IPS-NIHi7 (cell line): ENCODE measurements at regions not wholly inside any gene's neighbourhood (a gene's known extent, or its start where the extent isn't known, plus 50 kb on each side); places are given as distances from the start of the nearest gene placed in this dataset.

Experiments used
- DNase-seq: peaks from one replicate; pipeline ENCODE4 v3.0.0; 2012; ENCODE audit warnings: mixed read lengths; ENCODE audit errors: extremely low spot score

DNA sequence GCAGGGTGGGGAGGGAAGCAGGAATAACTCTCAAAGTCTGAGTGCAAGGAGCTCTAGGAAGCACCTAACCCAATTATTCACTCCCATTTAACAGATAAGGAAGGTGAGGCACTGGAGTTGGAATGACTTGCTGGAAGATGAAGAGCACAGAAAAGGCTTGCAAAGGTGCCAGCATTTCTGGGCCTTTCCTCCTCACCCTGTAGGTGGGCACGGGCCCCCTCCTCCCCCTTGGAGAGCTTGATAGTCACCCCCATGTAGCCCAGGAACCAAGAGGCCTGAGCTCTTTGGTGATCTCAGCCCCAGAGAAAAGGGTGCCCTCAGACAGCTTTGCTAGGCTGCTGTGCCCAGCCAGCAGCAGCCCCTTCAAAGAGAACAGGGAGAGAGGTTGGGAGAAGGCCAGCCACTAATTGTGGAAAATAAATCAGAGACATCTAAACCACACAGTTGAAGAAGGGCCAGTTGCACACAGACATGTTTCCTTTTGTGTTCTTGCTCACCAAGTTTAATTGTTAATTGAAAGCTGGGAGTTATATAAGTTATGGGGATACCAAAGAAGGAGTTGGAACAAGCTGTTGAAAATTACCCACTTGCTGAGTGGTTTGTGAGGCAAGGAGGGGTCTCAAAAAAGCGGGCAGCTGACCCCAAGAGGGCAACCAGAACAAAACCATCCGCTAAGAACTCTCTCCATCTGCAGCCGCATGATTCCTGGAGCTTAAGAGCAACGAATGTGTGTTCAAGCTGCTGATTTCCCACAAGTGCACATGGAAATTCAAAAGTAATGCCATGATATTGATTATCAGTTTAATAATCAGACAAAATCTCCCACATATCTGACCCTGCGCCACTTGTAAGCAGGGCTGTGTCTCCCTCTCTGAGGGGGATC, 77.0 kb downstream of the MRPL14 start:
- DNase-seq: no peak

DNA sequence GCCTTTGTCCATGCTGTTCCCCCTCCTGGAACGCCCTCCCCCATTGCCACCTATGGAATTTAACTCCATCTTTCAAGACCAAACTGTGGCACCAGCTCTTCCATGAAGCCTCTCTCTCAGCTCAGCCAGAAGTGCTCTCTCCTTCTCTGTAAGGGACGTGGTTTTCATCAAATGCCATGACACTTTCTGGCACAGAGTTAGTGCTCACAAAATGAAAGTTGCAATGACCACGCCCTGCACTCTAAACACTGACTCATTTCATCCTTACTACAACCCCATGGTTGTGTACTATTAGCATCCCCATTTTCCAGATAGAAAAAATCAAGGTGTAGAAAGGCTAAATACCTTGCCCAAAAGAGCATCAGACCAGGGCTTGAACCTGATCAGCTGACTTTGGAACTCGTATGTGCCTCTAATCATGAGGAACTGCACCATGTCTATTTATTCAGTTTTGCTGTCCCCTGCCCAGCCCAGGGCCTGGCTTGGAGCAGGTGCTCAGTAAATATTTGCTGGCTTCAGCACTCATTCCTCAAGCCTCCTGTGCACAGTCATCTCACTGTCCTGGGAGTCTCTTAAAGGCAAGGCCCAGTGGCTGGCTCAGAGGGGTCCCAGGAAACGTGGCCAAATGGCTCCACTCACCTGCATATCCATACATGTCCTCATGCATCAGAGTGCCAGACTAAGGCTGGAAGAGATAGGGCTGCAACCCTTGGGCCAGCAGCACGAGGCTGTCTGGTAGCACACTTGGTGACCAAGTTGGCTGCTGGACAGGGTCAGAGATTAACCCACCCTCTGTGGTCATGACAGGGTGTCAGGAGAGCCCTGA, 77.9 kb downstream of the MRPL14 start:
- no peak for DNase-seq

DNA sequence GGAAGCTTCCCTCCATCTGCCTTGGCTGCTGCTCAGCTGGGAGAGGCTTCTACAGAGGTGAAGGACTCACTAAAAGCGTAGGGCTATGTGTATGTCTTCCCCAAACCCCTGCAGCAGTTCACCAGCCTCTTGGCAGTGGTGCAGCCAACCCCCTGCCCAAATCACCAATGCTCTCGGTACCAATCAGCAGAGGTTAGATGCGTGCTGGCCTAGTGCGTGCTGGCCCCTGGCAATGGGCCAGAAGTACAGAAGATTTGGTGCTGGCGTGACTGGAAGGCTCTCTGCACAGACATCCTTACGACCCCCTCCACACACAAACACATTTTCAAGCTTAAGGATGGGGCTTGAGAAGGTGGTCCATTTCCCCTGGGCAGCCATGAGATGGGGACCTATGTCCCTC, 79.0 kb downstream of the MRPL14 start:
- no peak for DNase-seq

- no peak for DNase-seq
These were observed 79.5 kb downstream of the MRPL14 start for GRCh38 chr6:44047801-44048200.

DNA sequence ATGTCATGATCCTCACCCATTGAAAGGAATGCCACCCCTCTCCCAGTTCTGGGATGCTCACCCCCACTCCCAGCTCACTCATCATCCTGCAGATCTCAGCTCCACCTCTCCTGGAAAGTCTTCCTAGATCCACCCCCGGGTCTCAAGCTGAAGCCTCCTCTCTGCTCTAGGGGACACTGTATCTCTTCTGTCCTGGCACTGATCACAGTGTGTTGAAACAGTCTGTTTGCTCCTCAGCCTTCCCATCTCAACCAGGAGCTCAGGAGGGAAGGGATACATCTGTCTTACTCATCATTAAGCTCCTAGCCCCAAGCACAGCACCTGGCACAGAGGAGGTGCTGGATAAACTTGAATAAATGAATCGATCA, 80.1 kb downstream of the MRPL14 start:
- DNase-seq: no peak

- DNase-seq: no peak
These were observed 80.6 kb downstream of the MRPL14 start for GRCh38 chr6:44046516-44047178.

DNA sequence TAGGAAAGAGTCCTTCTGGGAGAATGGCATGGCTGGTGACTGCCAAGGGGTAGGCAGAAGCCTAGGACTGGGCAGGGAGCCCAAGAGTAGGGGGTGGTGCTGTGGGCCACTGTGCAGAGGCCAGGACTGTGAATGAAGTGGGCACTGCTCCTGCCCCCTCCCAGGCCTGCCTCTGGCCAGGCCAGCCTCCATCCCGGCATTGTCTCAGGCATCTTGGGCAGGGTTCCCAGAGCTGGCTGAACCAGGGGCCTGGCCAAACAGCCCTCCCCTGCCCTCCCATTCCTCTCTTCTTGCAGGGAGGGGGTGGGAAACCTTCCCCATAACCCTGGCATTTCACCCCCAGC, 81.6 kb downstream of the MRPL14 start:
- DNase-seq: no peak

DNA sequence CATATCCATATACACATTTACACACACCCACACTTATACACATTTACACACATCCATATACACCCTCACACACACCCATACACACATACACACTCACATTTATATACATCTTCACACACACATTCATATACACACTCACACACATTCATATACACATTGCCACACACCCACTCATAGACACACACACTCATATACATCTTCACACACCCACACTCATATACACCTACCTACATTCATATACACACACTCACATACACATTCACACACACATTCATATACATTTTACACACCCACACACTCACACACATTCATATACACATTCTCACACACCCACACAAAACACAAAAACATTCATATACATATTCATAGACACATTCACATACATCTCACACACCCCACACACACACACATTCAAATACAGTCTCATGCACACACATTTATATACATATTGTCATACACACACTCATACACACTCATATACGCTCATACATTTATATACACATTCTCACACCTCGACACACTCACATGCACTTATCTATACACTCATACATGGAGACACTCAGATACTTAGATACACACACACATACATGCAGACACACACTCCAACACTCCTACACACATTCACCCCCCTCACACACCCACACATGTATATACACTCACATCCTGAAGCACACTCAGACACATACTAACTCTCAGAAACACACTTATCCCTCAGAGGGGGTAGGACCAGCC, 82.1 kb downstream of the MRPL14 start:
- DNase-seq: no peak

DNA sequence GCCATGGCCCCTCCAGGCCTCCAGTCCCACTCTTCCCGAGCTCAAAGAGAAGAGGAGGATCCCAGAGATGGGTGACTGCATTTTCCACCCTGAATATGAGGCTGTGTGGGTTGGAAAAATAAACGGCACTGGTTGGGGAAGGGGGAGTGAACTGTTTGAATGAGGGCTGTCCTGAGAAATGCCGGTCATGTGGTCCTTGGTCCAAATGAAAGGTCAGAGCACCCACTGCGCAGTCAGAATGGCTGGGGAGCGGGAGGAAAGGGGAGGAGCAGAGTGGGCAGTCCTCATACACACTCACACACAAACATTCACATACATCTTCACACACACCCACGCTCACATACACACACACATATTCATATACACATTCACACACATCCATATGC, 83.1 kb downstream of the MRPL14 start:
- DNase-seq: no peak

- peak; percentile 64 for DNase-seq
These were observed 83.6 kb downstream of the MRPL14 start for GRCh38 chr6:44043479-44044153.

DNA sequence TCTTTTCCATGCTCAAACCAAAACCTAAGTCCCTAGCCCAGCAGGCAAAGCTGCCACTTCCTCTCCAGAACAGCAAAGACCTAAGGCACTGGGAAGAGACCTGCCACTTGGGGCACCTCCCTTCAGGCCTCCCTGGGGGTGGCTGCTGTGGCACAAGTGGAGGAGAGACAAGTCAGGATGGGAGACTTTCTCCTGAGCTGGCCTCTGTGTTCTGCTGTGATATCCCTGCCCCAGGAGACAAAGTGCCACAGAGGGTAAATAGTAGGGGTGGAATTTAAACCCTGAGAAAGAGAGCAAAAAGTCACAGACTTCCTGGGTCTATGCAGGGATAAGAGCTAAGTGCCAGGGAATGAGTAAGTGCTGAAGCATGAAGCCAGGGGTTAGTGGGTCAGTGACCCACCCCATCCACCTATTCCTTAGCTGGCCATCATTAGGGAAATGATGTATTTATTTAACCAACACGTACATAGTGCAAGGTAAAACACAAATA, 84.2 kb downstream of the MRPL14 start:
- DNase-seq: no peak

- DNase-seq: no peak
These were observed 84.8 kb downstream of the MRPL14 start for GRCh38 chr6:44042261-44042988.

DNA sequence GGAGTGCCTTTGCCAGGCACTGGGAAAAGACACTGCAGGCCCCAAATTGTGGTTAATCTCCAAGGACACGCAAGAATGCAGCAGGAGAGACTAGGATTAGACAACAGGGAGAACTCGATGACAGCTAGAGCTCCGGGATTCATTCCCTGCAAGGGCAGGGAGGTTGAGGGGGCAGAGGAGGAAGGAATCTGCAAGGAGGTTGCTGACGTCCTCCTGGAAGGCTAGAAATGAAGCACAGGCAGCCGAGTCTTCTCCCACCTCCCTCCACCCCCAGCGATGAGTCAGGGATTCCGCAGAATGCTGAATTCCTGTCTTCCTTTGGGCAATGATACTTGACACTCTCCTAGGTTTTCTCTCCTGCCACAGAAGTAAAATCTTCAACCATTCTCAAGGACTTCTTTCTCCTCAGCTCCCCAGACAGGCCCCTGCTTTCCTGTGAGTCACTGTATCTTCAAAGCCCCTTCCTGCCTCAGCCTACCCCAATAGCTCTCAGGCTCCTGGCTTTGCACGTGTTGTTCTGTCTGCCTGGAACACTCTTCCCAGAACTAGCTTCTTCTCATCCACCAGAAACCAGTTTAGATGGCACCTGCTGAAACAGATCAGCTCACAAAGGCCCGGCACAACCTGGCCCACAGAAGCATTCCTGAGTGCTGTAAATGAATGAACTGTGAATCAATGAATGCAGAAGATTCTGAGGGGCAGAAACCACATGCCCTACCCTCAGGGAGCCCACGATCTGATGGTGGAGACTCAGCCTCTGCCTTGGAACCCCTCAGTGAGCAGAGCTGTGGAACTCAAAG, 85.6 kb downstream of the MRPL14 start:
- peak; percentile 79 for DNase-seq

GRCh38 chr6:44040786-44041185, 86.5 kb downstream of the MRPL14 start:
- DNase-seq: no peak

- DNase-seq: no peak
These were observed 87.4 kb downstream of the MRPL14 start for GRCh38 chr6:44039839-44040350.

- DNase-seq: no peak
These were observed 88.0 kb downstream of the MRPL14 start for GRCh38 chr6:44039191-44039719.

GRCh38 chr6:44038543-44039065, 88.6 kb downstream of the MRPL14 start:
- DNase-seq: no peak

DNA sequence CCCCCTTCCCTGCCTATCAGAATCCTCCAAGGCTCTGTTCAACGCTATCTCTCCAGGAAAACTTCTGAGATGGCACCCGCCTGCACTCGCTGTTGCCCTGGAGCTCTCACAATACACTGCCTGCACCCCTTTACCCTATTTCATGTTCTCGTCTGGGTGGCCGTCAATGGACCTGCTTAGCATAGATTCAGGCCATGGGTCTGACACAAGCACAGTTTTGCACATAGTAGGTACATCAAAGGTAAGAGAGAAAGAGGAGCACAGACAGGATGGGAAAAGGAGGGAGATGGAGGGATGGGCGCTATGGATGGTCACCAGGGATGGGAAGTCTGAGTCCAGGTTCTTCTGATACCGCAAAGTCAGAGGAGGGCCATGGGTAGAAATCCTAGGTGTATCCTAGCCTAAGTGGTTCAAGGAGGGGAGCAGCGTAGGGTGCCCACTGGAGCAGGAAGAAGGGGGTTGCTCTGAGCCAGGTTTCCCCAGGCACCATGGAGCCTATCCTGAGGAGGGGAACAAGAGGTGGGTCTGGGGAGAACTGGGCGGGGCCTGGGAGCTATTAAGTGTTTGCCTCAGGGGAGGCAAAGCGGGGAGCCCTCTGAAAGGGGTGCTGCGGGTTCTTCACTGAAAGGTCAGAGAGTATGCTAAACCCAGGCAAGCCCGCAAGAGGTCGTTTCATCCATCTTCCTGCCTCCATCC, 89.3 kb downstream of the MRPL14 start:
- DNase-seq: no peak
